Daoy (cell line): ENCODE measurements at regions not wholly inside any gene's neighbourhood (a gene's known extent, or its start where the extent isn't known, plus 50 kb on each side); places are given as distances from the start of the nearest gene placed in this dataset.
"Not testable (repeated sequence)": the region's sequence is repeated elsewhere in the genome, so short reads cannot be mapped to it uniquely, and the experiment has no call there.

Source experiments
- DNase-seq: peaks from one replicate; pipeline ENCODE4 v3.0.0-alpha.2; 2015; ENCODE audit warnings: low read depth

DNA sequence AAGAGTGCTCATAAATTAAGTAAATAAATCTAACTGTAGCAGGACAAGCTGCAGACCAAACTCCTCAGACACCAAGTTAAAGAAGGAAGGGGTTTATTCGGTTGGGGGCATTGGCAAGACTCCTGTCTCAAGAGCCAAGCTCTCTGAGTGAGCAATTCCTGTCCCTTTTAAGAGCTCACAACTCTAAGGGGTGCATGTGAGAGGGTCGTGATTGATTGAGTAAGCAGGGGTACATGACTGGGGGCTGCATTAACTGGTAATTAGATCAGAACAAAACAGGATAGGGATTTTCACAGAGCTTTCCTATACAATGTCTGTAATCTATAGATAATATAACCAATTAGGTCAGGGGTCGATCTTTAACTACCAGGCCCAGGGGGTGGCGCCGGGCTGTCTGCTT lies 318.1 kb upstream of the TECRL start:
- DNase-seq = not testable (repeated sequence)

DNA sequence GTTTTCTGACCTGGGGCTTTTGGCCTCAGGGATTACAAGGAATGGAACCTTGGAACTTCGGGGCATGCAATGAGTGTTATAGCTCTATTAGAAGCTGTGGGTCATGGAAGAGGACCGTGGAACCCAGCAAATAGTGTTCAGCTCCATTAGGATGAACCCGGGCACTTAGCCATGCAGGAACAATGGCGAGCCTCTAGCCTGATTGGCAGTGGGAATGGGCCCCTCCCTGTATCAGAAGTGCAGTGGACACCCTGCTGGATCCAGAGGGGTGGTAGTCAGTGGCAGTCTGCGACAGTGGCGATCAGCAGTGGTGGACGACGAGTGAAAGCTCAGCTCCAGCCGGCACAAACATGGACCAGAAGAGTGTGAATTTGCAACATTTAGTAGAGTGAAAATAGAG lies 315.4 kb upstream of the TECRL start:
- no peak for DNase-seq

DNA sequence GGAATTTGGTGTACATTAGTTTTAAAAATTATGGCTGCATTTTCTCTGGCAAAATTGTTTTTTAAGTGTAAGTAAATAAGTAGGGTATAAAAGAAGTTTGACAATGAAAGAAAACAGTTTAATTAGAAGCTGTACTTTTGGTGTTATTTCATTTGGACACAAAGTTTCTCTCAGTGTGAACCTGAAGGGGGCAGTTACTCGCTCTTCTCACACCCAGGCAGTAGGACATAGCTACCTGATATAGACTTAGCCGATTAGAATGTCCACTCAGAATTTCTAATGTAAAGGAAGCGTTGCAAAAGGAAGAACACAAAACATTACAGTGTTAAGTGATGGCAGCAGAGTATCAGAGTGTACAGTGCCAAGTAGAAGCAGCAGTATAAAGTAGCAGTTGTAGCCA lies 311.9 kb upstream of the TECRL start:
- no peak for DNase-seq

DNA sequence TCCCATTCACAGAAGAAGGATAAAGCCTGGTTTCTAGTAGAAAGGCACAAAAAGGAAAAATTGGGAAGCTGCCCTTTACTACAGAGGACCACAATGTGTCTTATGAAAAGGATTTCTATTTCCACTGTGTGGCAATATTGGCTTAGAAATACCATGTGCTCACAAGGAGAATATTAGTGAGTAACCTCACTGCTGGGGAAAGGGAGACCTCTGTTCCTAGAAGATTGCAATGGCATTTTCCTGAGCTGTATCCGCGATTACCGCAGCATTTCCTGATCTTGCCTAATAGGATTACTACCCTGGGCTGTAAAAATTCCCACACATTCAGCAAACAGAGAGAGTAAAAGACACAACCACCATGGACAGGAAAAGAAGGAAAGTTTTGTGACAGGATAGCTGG lies 308.8 kb upstream of the TECRL start:
- DNase-seq = peak; percentile 0

DNA sequence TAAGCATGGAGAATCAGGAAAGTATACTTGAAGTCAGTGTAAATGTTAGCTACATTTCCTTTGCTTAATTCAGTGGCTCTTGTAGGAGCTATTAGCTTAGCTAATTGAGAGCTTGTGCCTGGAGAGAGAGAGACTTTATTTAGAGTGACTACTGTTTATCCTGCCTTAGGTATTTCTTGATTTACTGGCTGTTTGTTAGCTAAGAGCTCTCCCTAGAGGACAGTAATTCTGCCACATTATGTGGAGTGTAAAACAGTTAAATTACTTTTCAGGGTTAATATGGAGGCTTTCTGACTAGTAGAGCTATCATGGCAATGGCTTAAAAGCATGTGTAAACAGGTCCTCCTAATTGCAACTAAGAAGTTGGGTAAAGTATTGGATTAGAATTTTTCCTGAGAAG lies 306.5 kb upstream of the TECRL start:
- no peak for DNase-seq

DNA sequence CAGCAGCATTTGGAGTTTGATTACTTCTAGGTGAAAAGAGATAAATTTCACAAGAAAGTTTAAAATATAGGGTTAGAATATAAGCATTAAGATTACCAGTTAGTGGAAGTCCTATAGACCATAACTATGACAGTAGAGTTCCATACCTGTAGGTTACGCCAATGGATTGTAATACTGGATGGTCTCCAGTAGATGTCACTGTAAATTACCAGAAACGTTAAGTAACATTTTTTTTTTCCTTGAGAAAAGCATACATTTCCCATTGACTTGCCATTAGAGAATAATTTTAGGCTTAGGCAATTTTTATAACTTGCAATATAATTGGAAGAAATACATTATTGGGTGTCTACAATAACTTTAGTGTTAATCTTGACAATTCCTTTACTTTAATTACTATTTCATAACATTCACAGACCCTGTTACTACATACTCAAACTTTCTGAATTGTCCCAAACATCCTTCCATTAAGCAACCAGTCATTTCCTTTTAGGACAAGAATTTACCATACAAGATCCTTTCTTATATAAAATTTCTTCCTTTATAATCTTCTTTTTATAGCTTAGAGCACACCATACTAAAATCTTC lies 304.1 kb upstream of the TECRL start:
- no peak for DNase-seq

DNA sequence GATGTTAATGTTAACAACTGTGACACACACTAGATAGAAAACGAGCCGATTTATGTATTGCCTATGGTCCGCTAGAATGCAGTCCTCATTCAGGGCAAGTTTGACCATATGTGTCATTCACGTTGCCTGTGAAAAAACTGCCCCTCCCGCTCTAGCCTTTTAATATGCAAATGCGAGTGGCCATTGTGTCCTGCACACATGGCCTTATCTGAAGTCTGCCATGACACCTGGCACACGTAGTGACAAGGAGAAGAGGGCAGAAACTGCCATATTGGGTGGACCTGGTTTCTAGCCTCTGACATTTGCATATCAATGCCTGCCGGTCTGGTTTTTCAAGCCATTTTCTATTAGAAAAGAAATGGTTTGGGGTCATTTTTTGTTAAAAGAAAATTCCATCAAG lies 303.3 kb upstream of the TECRL start:
- DNase-seq = no peak

DNA sequence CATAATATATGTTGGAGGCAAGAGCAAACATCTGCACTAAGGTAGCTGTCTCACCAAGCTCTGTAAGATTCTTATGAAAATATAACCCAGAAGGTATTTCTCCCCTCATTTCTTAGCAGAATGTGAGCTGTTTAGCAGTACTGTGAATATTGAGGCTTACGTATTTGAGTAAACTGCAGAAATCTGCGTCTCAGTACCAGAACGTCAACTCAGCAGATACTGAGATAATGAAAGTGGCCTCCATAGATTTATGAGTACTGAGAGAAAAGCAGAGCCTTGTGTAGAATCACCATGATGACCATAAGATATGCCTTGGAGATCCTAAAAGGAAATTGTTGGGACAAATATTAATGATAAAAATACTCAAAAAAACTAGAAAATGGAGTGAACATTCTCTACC lies 296.7 kb upstream of the TECRL start:
- no peak for DNase-seq

DNA sequence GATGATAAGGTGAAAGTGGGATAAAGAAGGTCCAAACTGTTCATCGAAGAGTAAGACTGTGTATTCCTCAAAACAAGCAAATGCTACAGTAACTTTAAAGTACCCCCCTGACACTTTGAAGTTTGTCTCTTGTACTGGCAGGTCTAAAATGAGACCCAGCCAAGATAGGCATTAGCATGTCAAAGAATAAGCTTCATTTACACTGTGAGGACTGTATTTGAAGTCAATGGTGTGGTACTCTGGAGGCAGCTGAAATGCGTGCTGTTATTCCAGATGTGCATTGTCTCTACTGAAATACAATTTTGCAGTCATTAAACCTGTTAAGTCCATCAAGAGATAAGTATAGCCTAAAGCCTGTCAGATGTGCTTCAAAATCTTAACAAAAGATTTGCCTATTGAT lies 288.9 kb upstream of the TECRL start:
- no peak for DNase-seq

DNA sequence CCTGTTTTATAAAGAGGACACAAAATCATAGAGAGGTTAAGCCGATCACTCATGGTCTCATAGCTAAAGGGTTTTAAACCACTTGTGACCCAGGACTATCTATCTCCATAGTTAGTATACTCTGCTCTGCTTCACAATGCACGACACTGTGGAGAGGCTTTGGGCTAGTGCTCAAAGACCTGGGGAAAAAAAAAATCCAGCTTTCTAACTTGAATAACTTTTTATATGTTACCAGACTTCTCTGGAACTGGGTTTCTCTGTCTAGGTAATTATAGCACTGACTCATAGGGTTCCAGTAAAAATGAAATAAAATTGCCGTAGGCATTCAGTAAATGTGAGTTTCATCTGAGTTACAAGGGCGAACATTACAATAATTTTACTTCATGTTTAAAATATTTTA lies 273.7 kb upstream of the TECRL start:
- no peak for DNase-seq

DNA sequence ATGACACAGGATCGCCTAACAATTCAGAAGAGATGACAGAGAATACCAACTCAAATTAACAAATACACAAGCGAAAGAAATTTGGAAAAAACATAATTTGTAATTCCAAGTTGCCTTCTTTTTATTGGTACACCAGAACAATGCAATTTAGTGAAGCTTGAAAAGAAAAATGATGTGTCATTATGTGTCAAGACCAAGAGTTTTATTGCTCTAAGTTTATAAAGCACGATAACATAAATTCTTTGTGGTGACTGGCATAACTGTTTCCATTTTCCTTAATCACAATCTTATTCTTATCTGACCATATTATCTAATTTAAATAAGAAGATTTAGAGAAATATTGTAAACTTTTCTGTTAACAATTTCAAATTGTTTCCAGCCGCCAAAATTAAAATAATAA lies 273.2 kb upstream of the TECRL start:
- no peak for DNase-seq

DNA sequence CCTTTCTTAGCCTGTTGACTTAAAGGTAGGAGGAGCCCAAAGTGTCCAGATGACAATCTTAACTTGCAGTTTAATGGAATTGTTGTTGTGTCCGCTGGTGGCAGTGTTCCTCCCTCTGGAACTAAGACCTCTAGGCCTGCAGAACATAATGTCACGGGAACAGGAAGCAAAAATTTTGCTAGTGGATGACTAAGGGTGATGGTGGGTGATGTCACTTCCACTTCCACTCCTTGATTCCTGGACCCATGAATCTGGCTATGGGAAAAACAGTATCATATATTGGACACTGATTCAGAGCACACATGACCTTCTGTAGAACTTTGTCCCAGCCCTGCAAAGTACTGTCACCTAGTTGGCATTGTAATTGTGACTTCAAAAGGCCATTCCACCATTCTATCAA lies 263.9 kb upstream of the TECRL start:
- not testable (repeated sequence) for DNase-seq

DNA sequence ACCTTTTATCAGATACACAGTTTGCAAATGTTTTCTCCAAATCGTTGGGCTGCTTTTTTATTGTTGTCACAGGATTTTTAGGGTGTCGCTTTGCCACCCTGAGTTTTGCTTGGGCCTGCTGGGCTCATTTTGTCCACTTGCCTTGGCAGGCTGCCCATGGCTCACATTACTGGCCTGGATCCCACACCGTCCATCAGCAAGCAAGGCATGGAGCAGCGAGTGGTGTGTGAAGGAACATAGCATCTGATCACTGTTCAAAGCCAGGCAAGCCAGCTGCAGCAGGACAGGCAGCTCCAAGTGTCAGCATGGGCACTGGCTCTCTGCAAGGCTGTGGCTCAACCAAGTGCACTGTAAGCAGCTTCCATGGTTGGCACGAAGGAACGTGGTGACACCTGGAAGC lies 261.4 kb upstream of the TECRL start:
- no peak for DNase-seq

DNA sequence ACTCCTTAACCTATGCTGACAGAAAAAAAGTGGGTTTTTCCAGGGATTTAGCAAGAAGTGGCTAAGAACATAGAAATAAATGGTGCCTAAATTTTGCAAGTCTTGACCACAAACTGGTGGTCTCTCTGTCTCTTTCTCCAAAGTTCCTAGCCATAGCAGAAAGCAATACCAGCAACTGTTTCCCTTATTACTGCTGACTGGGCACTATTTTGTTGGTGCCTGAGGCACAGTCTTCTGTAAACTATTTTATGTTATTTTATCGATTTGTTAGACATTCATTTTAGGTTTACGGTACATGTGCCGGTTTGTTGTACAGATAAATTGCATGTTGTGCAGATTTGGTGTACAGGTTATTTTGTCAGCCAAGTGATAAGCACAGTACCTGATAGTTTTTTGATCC lies 234.6 kb upstream of the TECRL start:
- DNase-seq = no peak

DNA sequence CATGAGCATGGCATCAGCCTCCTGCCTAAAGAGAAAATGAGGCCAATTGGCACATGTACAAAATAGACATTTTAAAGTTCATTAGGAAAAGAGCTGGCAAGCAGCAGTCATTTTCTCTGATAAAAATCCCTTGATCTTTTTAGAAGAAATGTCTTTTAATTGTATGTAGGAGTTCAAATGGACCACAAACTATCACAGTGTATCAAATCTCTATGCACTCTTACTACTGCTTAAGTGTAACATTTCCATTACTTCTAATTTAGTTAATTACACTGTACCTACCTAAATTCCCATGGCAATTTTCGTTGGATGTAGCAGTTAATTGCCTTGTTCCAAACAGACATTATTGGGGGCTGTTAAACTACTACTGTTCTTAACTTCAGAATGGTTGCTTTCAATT lies 233.7 kb upstream of the TECRL start:
- DNase-seq = no peak

DNA sequence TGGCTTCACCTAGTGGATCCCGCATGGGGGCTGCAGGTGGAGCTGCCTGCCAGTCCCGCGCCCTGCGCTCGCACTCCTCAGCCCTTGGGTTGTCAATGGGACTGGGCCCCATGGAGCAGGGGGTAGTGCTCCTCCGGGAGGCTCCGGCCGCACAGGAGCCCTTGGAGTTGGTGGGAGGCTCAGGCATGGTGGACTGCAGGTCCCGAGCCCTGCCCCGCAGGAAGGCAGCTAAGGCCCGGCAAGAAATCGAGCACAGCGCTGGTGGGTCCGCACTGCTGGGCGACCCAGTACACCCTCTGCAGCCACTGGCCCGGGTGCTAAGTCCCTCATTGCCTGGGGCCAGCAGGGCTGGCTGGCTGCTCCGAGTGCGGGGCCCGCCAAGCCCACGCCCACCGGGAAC lies 231.2 kb upstream of the TECRL start:
- DNase-seq = not testable (repeated sequence)

DNA sequence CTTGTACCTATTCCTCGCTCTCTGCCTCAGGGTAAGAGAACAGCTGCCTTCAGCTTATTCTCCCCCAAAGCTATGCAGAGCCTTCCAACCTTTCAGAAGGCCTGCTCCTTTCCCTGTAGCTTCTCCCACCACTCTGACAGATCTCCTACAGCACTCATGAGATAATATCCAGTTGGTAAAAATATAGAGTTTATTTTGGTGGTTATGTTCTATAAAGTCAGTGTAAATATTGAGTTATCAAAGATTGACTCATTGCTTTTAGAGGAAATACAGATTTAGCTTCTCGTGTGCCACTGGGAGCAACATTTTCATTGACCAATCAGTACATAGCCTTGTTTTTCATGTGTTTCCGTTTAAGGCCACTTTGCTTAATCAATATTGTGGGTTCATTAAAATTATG lies 216.2 kb upstream of the TECRL start:
- DNase-seq = no peak

DNA sequence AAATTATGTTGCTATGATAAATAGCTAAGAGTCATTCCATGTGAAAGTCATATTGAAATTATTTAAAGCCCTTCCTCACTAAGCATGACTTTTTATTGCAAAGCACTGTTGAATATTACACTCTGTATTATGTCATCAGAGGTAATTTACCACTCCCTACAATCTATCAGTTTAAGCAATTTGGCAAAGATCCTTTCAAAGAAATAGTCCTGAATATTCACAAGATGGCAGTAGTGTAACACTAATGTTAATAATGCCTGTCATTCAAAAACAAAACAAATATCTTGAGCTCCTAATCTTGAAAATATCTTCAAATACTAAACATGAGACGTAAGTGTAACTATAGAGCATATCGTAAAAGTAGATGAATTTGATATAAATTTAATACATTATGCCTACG lies 208.6 kb upstream of the TECRL start:
- no peak for DNase-seq

DNA sequence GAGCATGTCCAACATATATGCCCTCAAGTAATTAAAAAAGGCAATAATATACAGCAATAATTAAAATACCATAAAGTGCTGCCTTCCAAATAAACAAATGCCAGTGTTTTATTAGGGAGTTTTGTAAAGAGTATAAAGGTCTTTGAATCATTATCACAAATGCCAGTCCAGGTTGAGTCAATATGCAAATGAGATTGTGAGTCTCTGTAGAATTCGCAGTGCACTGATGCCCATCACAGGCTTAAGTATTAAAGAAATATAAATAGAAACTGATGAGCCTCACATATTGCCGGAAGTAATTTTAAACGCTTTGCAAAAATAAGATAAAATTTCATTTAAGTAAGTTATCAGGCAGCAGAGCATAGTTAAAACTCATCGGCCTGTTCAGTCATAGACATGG lies 205.0 kb upstream of the TECRL start:
- DNase-seq = no peak

DNA sequence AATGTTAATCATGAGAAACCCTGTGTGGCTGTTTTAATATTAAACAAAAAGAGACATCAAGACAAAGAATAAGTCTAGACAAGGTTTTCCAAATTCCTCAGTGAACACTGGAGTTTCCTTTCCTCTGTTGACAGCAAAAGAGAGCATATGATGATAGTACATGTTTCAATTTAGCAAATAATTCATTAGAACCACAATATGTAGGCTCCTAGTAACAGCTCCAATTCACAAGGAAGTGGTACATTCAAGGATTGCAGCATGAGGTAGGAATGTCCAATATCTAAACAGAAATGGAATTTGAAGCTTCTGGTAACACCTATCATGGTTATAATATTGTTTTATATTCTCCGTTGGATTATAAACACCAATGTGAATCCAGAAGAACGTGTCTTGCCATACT lies 203.8 kb upstream of the TECRL start:
- no peak for DNase-seq

DNA sequence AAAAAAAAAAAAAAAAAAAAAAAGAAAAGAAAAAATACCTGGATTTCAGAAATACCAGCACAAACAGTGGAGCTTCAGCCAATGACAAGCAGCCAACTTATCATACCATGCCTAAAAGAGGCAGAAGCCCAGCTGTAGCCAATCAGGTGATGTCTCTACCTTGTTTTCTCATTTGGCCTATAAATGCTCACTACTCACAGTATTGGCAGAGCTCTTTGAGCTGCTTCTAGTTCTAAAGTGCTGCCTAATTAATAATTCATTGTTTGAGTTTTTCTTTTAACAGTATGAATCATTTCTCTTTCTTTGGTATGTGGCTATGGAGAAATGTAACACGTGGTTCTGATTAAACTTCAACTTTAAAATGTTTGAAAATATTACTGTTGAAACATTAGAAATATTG lies 188.8 kb upstream of the TECRL start:
- no peak for DNase-seq

DNA sequence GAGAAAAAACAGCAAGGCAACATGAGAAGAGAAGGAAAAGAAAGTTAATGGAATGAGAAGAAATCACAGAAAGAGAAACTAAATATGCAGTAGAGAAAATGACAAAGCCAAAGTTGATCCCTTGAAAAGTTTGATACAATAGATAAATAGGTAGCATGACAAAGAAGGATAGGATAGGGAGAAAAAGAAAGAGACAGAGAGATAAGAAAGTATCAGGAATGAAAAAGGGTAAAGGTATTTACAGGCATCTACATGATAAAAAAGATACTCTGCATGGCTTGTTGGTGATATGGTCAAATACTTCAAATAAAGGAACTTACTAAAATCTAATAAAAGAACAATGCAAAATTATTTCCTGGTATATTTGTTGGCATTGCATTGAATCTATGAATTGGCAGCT lies 185.5 kb upstream of the TECRL start:
- no peak for DNase-seq

DNA sequence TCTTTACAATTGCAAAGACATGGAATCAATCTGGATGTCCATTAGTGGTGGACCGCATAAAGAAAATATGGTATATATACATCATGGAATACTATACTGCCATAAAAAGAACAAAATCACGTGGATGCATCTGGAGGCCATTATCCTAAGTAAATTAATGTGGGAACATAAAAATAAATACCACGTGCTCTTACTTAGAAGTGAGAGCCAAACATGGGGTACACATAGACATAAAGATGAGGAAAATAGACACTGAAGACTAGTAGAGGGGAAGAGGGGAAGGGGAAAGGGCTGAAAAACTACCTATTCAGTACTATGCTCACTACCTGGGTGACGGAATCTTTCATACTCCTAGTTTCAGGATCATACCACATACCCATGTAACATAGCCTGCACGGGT lies 179.3 kb upstream of the TECRL start:
- no peak for DNase-seq

DNA sequence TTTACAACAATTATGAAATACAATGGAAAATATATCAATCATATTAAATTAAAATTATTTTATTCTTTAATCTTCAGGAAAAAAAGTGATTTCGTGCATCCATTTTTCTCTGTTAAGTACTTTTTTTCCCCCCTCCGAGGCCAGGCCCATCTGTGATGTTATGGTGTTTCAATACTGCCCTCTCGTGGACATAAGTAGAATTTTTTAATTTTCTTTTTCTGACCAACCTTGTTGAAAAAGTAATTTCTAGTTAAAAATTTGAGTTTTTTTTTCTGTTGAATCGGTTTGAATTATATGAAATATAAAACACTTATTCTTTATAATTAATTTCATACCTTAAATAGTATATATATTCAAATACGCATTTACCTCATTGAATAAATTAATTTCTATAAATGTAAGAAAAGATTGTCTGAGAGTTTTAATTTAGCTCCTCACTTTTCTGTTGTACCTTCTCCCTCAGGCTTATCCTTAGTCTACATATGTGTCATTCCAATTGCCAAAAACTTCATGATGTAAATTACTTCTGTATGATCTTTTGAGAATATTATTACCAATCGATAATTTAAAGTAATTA lies 175.8 kb upstream of the TECRL start:
- DNase-seq = peak; percentile 3

DNA sequence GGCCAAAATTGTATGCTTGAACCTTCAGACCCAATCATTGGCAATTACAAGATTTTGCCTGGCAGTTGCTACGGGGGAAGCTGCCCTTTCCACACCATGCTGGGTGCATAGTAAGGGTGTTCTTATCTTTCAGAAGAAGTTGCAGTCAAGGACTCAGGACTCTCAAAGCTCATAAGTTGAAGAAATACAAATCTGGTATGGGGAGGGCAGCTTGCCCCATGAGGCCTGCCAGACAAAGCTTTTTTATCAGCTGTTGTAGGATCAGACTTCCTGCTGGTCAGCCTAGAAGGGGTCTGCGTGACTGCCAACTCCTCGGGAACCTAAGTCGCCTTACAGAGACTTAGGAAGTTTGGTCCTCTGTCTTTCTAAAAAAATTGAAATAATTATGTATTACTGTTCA lies 174.9 kb upstream of the TECRL start:
- no peak for DNase-seq
